GM23338 (cell line): ENCODE measurements at regions not wholly inside any gene's neighbourhood (a gene's known extent, or its start where the extent isn't known, plus 50 kb on each side); places are given as distances from the start of the nearest gene placed in this dataset.

Experiments
- CREB1 ChIP-seq: fragments of 250-450 bp; sonication (Bioruptor Pico); IDR thresholded peaks from 2 replicates; pipeline ENCODE4 v1.5.0; 2020; ENCODE audit warnings: low read depth, mild to moderate bottlenecking, moderate library complexity
- CTCF ChIP-seq, 2 experiments: fragments of 200-600 bp in 1 of 2; sonication (generic) in 1 of 2; conservative IDR thresholded peaks; 2 replicates each; pipeline versions ENCODE4 v1.5.1 to v1.6.1; 2016 to 2017; ENCODE audit warnings: antibody characterized with exemption in 2 of 2, low read depth in 2 of 2, mild to moderate bottlenecking in 2 of 2, moderate library complexity in 1 of 2
- ETS1 ChIP-seq: IDR thresholded peaks from 2 replicates; pipeline ENCODE4 v1.6.1; 2016; ENCODE audit warnings: antibody characterized with exemption
- EZH2 ChIP-seq: fragments of 200-600 bp; sonication (generic); IDR thresholded peaks from one replicate; pipeline ENCODE4 v1.8.0; 2017; ENCODE audit warnings: antibody characterized with exemption, mild to moderate bottlenecking, low read depth; ENCODE audit not compliant: unreplicated experiment
- EZH2phosphoT487 ChIP-seq: fragments of 200-600 bp; sonication (generic); IDR thresholded peaks from one replicate; pipeline ENCODE4 v1.8.1; 2018; ENCODE audit warnings: antibody characterized with exemption; ENCODE audit not compliant: unreplicated experiment
- JUNB ChIP-seq: IDR thresholded peaks from one replicate; pipeline ENCODE4 v1.6.1; 2016; ENCODE audit warnings: antibody characterized with exemption; ENCODE audit not compliant: unreplicated experiment
- NANOG ChIP-seq: IDR thresholded peaks from 2 replicates; pipeline ENCODE4 v1.6.1; 2016; ENCODE audit warnings: antibody characterized with exemption, borderline replicate concordance
- POLR2AphosphoS5 ChIP-seq: IDR thresholded peaks from 2 replicates; pipeline ENCODE4 v1.6.1; 2016; ENCODE audit warnings: antibody characterized with exemption, low read depth
- REST ChIP-seq: IDR thresholded peaks from one replicate; pipeline ENCODE4 v1.6.1; 2018; ENCODE audit warnings: antibody characterized with exemption; ENCODE audit not compliant: unreplicated experiment
- STAT1 ChIP-seq: IDR thresholded peaks from one replicate; pipeline ENCODE4 v1.6.1; 2016; ENCODE audit warnings: antibody characterized with exemption; ENCODE audit not compliant: unreplicated experiment
- ZNF114 ChIP-seq: fragments of 250-450 bp; sonication (Bioruptor Pico); IDR thresholded peaks from 2 replicates; pipeline ENCODE4 v1.5.0; 2020; ENCODE audit warnings: mild to moderate bottlenecking, moderate library complexity
- ZNF331 ChIP-seq: fragments of 250-450 bp; sonication (Bioruptor Pico); IDR thresholded peaks from 2 replicates; pipeline ENCODE4 v1.5.0; 2020; ENCODE audit warnings: low read depth, mild to moderate bottlenecking, moderate library complexity
- ZNF462 ChIP-seq: fragments of 250-450 bp; sonication (Bioruptor Pico); IDR thresholded peaks from 2 replicates; pipeline ENCODE4 v1.5.0; 2020; ENCODE audit warnings: mild to moderate bottlenecking, moderate library complexity

GRCh38 chr10:125411724-125412123 is 251.4 kb upstream of the CTBP2 start:
- no peak for TF ChIP-seq CTCF (conservative IDR thresholded peaks at IDR 0.05; ENCODE audit: low read depth in 2 of 2)
- TF ChIP-seq EZH2, result no peak
- TF ChIP-seq POLR2AphosphoS5, result no peak
- no peak for TF ChIP-seq REST
- TF ChIP-seq EZH2phosphoT487, result no peak
- TF ChIP-seq CREB1 (CRISPR knock-in tag), result no peak
- TF ChIP-seq ZNF114 (CRISPR knock-in tag), result no peak
- no peak for TF ChIP-seq ETS1
- no peak for TF ChIP-seq STAT1
- TF ChIP-seq NANOG, result no peak
- no peak for TF ChIP-seq JUNB
- TF ChIP-seq ZNF331, result no peak
- no peak for TF ChIP-seq ZNF462
